ENCODE measurements at regions not wholly inside any gene's neighbourhood (a gene's known extent, or its start where the extent isn't known, plus 50 kb on each side); places are given as distances from the start of the nearest gene placed in this dataset.
A peak's percentile ranks its signal among the peaks of the same experiment; 100 is the strongest.

DNA sequence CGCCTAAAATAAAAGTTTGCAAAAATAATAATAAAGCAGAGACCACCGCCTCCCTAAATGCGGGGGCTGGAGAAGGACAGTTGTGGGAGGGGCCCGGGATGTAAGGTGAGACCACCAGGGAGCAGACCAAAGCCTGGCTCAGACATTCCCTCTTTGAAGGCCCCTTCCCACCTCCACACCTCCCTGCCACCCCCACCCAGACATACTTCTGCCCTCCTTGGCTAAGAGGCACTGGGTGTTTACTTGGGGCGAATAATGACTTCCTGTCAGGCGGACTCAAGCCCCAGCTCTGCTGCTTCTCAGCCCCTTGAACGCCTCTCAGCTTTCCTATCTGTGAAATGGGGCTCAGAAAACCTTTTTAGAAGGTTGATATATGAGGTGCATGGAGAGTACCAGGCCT lies 58.8 kb upstream of the GGTA1 start:
- DNase-seq (peak in 4 of 5 donors; percentile 58 to 81 (median 64)), FAIRE-seq (no peak)
- Histone ChIP-seq H3K4me1 (ENCODE audit: control insufficient read depth in 2 of 3, insufficient read depth in 2 of 3, low read depth in 1 of 3, low read length in 3 of 3) (peaks cover 4 to 10% (median 4%) of the 10 kb centered on the region in 3 donors), H3K27ac (ENCODE audit: low read depth in 2 of 2, low read length in 2 of 2) (peak overlapping the region; percentile 61 to 74), H3K4me3 (ENCODE audit: low read length in 3 of 3) (no peak overlapping the region), H3K27me3 (ENCODE audit: control insufficient read depth, insufficient read depth, low read length) (no peaks in the 10 kb centered on the region), H3K9ac (ENCODE audit: low read length in 3 of 3) (peak overlapping the region in 1 of 3 donors; percentile 31), H3K9me3 (ENCODE audit: control insufficient read depth in 2 of 3, insufficient read depth in 1 of 3, low read length in 3 of 3) (no peaks in the 10 kb centered on the region), H3K36me3 (ENCODE audit: control insufficient read depth in 2 of 3, insufficient read depth in 3 of 3, low read length in 3 of 3) (no peaks in the 10 kb centered on the region)
- TF ChIP-seq, protein P1, sequence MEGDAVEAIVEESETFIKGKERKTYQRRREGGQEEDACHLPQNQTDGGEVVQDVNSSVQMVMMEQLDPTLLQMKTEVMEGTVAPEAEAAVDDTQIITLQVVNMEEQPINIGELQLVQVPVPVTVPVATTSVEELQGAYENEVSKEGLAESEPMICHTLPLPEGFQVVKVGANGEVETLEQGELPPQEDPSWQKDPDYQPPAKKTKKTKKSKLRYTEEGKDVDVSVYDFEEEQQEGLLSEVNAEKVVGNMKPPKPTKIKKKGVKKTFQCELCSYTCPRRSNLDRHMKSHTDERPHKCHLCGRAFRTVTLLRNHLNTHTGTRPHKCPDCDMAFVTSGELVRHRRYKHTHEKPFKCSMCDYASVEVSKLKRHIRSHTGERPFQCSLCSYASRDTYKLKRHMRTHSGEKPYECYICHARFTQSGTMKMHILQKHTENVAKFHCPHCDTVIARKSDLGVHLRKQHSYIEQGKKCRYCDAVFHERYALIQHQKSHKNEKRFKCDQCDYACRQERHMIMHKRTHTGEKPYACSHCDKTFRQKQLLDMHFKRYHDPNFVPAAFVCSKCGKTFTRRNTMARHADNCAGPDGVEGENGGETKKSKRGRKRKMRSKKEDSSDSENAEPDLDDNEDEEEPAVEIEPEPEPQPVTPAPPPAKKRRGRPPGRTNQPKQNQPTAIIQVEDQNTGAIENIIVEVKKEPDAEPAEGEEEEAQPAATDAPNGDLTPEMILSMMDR (IDR thresholded peaks at IDR 0.05; ENCODE audit: borderline replicate concordance, extremely low read depth, insufficient read depth): no peak
- intact Hi-C loops (cut with DNase I): loop anchor here (10.0 kb wide), 1 partner anchor 436 kb away; no protein-coding TSS in a partner anchor

DNA sequence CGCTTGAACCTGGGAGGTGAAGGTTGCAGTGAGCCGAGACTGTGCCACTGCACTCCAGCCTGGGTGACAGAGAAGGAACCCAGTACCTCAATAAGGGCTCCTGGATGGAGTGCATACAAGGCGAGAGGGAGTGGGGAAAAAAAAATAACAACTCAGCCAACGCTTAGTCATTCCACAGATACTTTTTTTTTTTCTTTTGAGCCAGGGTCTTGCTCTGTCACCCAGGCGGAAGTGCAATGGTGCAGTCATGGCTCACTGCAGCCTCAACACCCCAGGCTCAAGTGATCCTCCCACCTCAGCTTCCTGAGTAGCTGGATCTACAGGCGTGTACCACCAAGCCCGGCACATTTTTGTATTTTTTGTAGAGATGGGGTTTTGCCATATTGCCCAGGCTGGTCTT lies 59.5 kb upstream of the GGTA1 start:
- intact Hi-C loops (cut with DNase I): loop anchor here (10.0 kb wide), 1 partner anchor 436 kb away; no protein-coding TSS in a partner anchor
- Histone ChIP-seq H3K4me1 (ENCODE audit: control insufficient read depth in 2 of 3, insufficient read depth in 2 of 3, low read depth in 1 of 3, low read length in 3 of 3) (peaks cover 4 to 10% (median 4%) of the 10 kb centered on the region in 3 donors), H3K9ac (ENCODE audit: low read length in 3 of 3) (no peak overlapping the region), H3K27me3 (ENCODE audit: control insufficient read depth, insufficient read depth, low read length) (no peaks in the 10 kb centered on the region), H3K27ac (ENCODE audit: low read depth in 2 of 2, low read length in 2 of 2) (no peak overlapping the region), H3K36me3 (ENCODE audit: control insufficient read depth in 2 of 3, insufficient read depth in 3 of 3, low read length in 3 of 3) (no peaks in the 10 kb centered on the region), H3K4me3 (ENCODE audit: low read length in 3 of 3) (no peak overlapping the region), H3K9me3 (ENCODE audit: control insufficient read depth in 2 of 3, insufficient read depth in 1 of 3, low read length in 3 of 3) (no peaks in the 10 kb centered on the region)
- TF ChIP-seq, protein P1 (IDR thresholded peaks at IDR 0.05; ENCODE audit: borderline replicate concordance, extremely low read depth, insufficient read depth): no peak
- peak in 4 of 5 donors; percentile 43 to 61 (median 52) for DNase-seq
- no peak for FAIRE-seq

DNA sequence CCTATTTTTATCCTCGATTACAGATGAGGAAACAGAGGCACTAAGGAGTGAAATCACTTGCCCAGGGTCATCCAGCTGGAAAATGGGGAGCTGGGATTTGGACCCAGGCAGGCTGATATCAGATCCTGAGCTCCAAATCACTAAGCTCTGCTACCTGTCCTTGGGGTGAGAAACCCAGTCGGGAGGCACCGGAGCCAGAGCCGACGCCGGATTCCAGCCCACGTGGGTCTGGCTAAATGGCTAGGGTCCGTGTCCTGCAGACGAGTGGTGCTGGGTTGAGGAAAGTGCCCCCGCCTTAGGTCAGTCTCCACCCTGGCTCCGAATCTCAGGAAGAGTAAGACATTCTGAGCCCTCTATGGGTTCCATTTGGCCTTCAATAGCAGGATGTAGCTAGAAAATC lies 61.3 kb upstream of the GGTA1 start:
- intact Hi-C loops (cut with DNase I): no loop called here
- DNase-seq: no peak
- no peaks in the 10 kb centered on the region for H3K36me3 ChIP-seq (ENCODE audit: control insufficient read depth in 2 of 3, insufficient read depth in 3 of 3, low read length in 3 of 3)
- FAIRE-seq: no peak
- H3K9ac ChIP-seq (ENCODE audit: low read length in 3 of 3): no peak overlapping the region
- H3K27ac ChIP-seq (ENCODE audit: low read depth in 2 of 2, low read length in 2 of 2): no peak overlapping the region
- no peaks in the 10 kb centered on the region for H3K27me3 ChIP-seq (ENCODE audit: control insufficient read depth, insufficient read depth, low read length)
- TF ChIP-seq, protein P1 (IDR thresholded peaks at IDR 0.05; ENCODE audit: borderline replicate concordance, extremely low read depth, insufficient read depth): no peak
- H3K4me3 ChIP-seq (ENCODE audit: low read length in 3 of 3): no peak overlapping the region
- H3K9me3 ChIP-seq (ENCODE audit: control insufficient read depth in 2 of 3, insufficient read depth in 1 of 3, low read length in 3 of 3): no peaks in the 10 kb centered on the region
- H3K4me1 ChIP-seq (ENCODE audit: control insufficient read depth in 2 of 3, insufficient read depth in 2 of 3, low read depth in 1 of 3, low read length in 3 of 3): peaks cover 4 to 10% (median 4%) of the 10 kb centered on the region in 3 donors

Measured in kidney (tissue), 13 donors.